ENCODE measurements at regions not wholly inside any gene's neighbourhood (a gene's known extent, or its start where the extent isn't known, plus 50 kb on each side); places are given as distances from the start of the nearest gene placed in this dataset.

GRCh38 chr16:11459722-11460121, 114.5 kb downstream of the RMI2 start:
- H3K4me3 ChIP-seq, result no peak overlapping the region
- no peaks in the 10 kb centered on the region for H3K4me1 ChIP-seq
- TF ChIP-seq EP300 (IDR thresholded peaks at IDR 0.05) (no peak), POLR2A (IDR thresholded peaks at IDR 0.05) (no peak), POLR2AphosphoS5 (IDR thresholded peaks at IDR 0.05) (no peak)
- TF ChIP-seq, protein P1, sequence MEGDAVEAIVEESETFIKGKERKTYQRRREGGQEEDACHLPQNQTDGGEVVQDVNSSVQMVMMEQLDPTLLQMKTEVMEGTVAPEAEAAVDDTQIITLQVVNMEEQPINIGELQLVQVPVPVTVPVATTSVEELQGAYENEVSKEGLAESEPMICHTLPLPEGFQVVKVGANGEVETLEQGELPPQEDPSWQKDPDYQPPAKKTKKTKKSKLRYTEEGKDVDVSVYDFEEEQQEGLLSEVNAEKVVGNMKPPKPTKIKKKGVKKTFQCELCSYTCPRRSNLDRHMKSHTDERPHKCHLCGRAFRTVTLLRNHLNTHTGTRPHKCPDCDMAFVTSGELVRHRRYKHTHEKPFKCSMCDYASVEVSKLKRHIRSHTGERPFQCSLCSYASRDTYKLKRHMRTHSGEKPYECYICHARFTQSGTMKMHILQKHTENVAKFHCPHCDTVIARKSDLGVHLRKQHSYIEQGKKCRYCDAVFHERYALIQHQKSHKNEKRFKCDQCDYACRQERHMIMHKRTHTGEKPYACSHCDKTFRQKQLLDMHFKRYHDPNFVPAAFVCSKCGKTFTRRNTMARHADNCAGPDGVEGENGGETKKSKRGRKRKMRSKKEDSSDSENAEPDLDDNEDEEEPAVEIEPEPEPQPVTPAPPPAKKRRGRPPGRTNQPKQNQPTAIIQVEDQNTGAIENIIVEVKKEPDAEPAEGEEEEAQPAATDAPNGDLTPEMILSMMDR (IDR thresholded peaks at IDR 0.05), result no peak
- no peaks in the 10 kb centered on the region for H3K27me3 ChIP-seq
- intact Hi-C loops (cut with DNase I), result no loop called here
- DNase-seq, result no peak
- H3K27ac ChIP-seq, result no peak overlapping the region
- WGBS, 2 donors, result 71 to 89% methylated on average over 8 of the region's 8 CpGs
- H3K36me3 ChIP-seq, result no peaks in the 10 kb centered on the region
- H3K9me3 ChIP-seq, result no peaks in the 10 kb centered on the region

- Histone ChIP-seq H3K9me3 (no peaks in the 10 kb centered on the region), H3K4me3 (no peak overlapping the region), H3K4me1 (no peaks in the 10 kb centered on the region), H3K27me3 (no peaks in the 10 kb centered on the region), H3K36me3 (no peaks in the 10 kb centered on the region), H3K27ac (no peak overlapping the region)
- DNase-seq, result no peak
- TF ChIP-seq POLR2A (IDR thresholded peaks at IDR 0.05) (no peak), EP300 (IDR thresholded peaks at IDR 0.05) (no peak), POLR2AphosphoS5 (IDR thresholded peaks at IDR 0.05) (no peak)
- TF ChIP-seq, protein P1 (IDR thresholded peaks at IDR 0.05), result no peak
- WGBS, 2 donors, result 87 to 89% methylated on average over 18 of the region's 18 CpGs
- intact Hi-C loops (cut with DNase I), result no loop called here
These were observed 115.7 kb downstream of the RMI2 start for GRCh38 chr16:11460820-11461594.

DNA sequence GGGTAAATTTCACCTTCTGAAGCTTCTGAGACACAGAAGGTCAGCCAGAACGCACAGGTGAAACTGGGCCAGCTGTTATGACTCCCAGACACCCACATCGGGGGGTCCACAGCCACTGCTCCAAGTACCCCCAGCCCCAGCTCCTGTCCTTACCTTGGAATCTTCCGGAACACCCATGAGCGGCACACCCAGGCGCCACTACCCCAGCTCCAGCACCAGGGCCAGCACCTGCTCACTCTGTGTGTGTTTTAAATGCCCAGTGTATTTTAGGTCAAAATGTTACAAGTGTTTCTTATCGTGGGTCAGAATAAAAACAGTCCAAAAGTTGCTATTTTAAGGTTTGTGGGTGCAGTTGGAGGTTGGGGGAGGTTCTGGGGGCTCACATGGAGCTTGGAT, 116.3 kb downstream of the RMI2 start:
- Histone ChIP-seq H3K27ac (no peak overlapping the region), H3K36me3 (no peaks in the 10 kb centered on the region), H3K4me1 (no peaks in the 10 kb centered on the region), H3K4me3 (no peak overlapping the region), H3K27me3 (no peaks in the 10 kb centered on the region), H3K9me3 (no peaks in the 10 kb centered on the region)
- TF ChIP-seq POLR2AphosphoS5 (IDR thresholded peaks at IDR 0.05), result no peak
- intact Hi-C loops (cut with DNase I), result no loop called here
- 85 to 86% methylated on average over 6 of the region's 6 CpGs for WGBS, 2 donors
- no peak for DNase-seq

DNA sequence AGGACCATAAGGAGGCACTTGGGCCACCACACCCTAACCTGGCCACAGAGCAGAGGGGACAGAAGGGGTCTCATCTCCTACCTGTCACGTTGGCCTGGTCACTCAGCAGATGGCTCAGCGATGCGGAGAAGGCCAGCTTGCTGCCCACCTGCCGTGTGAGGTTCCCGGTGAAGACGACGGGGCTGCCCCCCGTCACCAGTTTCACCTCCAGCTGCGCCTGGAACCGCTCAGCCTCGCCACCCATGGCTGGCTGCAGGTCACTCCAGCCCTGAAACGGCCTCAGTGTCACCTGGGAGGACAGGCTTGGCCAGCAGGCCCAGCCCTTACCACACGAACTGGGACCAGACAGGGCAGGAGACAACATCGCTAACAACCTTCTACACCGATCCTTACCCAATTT, 116.8 kb downstream of the RMI2 start:
- intact Hi-C loops (cut with DNase I), result no loop called here
- Histone ChIP-seq H3K36me3 (no peaks in the 10 kb centered on the region), H3K27me3 (no peaks in the 10 kb centered on the region), H3K4me1 (no peaks in the 10 kb centered on the region), H3K27ac (no peak overlapping the region), H3K4me3 (no peak overlapping the region), H3K9me3 (no peaks in the 10 kb centered on the region)
- TF ChIP-seq, protein P1 (IDR thresholded peaks at IDR 0.05), result no peak
- TF ChIP-seq POLR2AphosphoS5 (IDR thresholded peaks at IDR 0.05), result no peak
- no peak for TF ChIP-seq EP300 (IDR thresholded peaks at IDR 0.05)
- no peak for TF ChIP-seq POLR2A (IDR thresholded peaks at IDR 0.05)
- DNase-seq, result no peak
- 93% methylated on average over 15 of the region's 15 CpGs for WGBS, 2 donors

GRCh38 chr16:11462861-11463260, 117.6 kb downstream of the RMI2 start:
- Histone ChIP-seq H3K4me3 (no peak overlapping the region), H3K9me3 (no peaks in the 10 kb centered on the region), H3K4me1 (no peaks in the 10 kb centered on the region), H3K27me3 (no peaks in the 10 kb centered on the region), H3K27ac (no peak overlapping the region), H3K36me3 (no peaks in the 10 kb centered on the region)
- WGBS, 2 donors, result 95 to 96% methylated on average over 15 of the region's 15 CpGs
- TF ChIP-seq, protein P1 (IDR thresholded peaks at IDR 0.05), result no peak
- no peak for TF ChIP-seq EP300 (IDR thresholded peaks at IDR 0.05)
- TF ChIP-seq POLR2A (IDR thresholded peaks at IDR 0.05), result no peak
- no peak for TF ChIP-seq POLR2AphosphoS5 (IDR thresholded peaks at IDR 0.05)
- no peak for DNase-seq
- intact Hi-C loops (cut with DNase I), result no loop called here

Measured in sigmoid colon (tissue), 6 donors.